Mammary epithelial cell (primary cell): ENCODE measurements at regions not wholly inside any gene's neighbourhood (a gene's known extent, or its start where the extent isn't known, plus 50 kb on each side); places are given as distances from the start of the nearest gene placed in this dataset.

Source experiments
- CTCF ChIP-seq, 2 donors: IDR thresholded peaks in 1 of 2; conservative IDR thresholded peaks in 1 of 2; 2 replicates each; pipeline ENCODE4 v1.5.1; 2011 to 2012; ENCODE audit warnings: inconsistent platforms in 2 of 2, low read length in 2 of 2, mild to moderate bottlenecking in 2 of 2, control low read depth in 1 of 2, low read depth in 1 of 2; ENCODE audit not compliant: insufficient read depth in 1 of 2; ENCODE audit errors: extremely low read depth in 1 of 2
- EZH2 ChIP-seq: IDR thresholded peaks from 2 replicates; pipeline ENCODE4 v1.6.1; 2012; ENCODE audit warnings: low read length, inconsistent platforms, borderline replicate concordance

- TF ChIP-seq CTCF (conservative IDR thresholded peaks at IDR 0.05 in 1 of 2, IDR thresholded peaks at IDR 0.05 in 1 of 2; ENCODE audit: extremely low read depth in 1 of 2, insufficient read depth in 1 of 2, low read depth in 1 of 2, low read length in 2 of 2) (no peak), EZH2 (no peak)
Observed at GRCh38 chr20:55635870-55636269, 369.4 kb downstream of the CBLN4 start.
